GM13977 (cell line): ENCODE measurements at regions not wholly inside any gene's neighbourhood (a gene's known extent, or its start where the extent isn't known, plus 50 kb on each side); places are given as distances from the start of the nearest gene placed in this dataset.

Experiments
- DNase-seq: peaks from one replicate; pipeline ENCODE4 v3.0.0; 2012; ENCODE audit warnings: low spot score
- CTCF ChIP-seq: IDR thresholded peaks from 2 replicates; pipeline ENCODE4 v1.5.1; 2012; ENCODE audit warnings: mild to moderate bottlenecking, control low read depth; ENCODE audit not compliant: insufficient read depth; ENCODE audit errors: extremely low read depth, missing control alignments
- in situ Hi-C: fragments of 300-500 bp; cut with MboI; formaldehyde crosslinking; loops from one replicate; pipeline ENCODE4 v1.12.0; 2022; ENCODE audit warnings: low sequenced_read_pairs, low pct_unique_long_range_greater_than_20kb, mixed read lengths, inconsistent platforms; ENCODE audit not compliant: unreplicated experiment

- no peak for DNase-seq
These were observed 277.6 kb upstream of the PRDM1 start for GRCh38 chr6:105808571-105808970.

GRCh38 chr6:105807905-105808304, 278.2 kb upstream of the PRDM1 start:
- TF ChIP-seq CTCF: no peak
- in situ Hi-C loops: no loop called here

More at GRCh38 chr6:105808571-105808970, 277.6 kb upstream of the PRDM1 start:
- in situ Hi-C loops: no loop called here
- no peak for TF ChIP-seq CTCF

GRCh38 chr6:105806486-105806920, 279.6 kb upstream of the PRDM1 start:
- DNase-seq: no peak
- in situ Hi-C loops: no loop called here
- TF ChIP-seq CTCF: no peak

More at GRCh38 chr6:105807905-105808304, 278.2 kb upstream of the PRDM1 start:
- DNase-seq: no peak

GRCh38 chr6:105805501-105806023, 280.6 kb upstream of the PRDM1 start:
- in situ Hi-C loops: no loop called here
- no peak for DNase-seq
- no peak for TF ChIP-seq CTCF

GRCh38 chr6:105804424-105804823, 281.7 kb upstream of the PRDM1 start:
- no peak for DNase-seq

GRCh38 chr6:105804000-105804399, 282.1 kb upstream of the PRDM1 start:
- TF ChIP-seq CTCF: no peak
- no peak for DNase-seq
- in situ Hi-C loops: no loop called here

More at GRCh38 chr6:105804424-105804823, 281.7 kb upstream of the PRDM1 start:
- in situ Hi-C loops: no loop called here
- no peak for TF ChIP-seq CTCF

GRCh38 chr6:105803442-105803841, 282.7 kb upstream of the PRDM1 start:
- DNase-seq: no peak
- no peak for TF ChIP-seq CTCF
- in situ Hi-C loops: no loop called here
